Activated naive CD8-positive, alpha-beta T cell treated with anti-CD3 and anti-CD28 coated beads, Interleukin-2, amount 10 ng/mL, durations not matched to agents 7 days and 5 days (primary cell): ENCODE measurements at regions not wholly inside any gene's neighbourhood (a gene's known extent, or its start where the extent isn't known, plus 50 kb on each side); places are given as distances from the start of the nearest gene placed in this dataset.

Experiments used
- ATAC-seq: fragments of 150-1000 bp; cut with Tn5 transposase; one replicate; pipeline ENCODE4 v1.10.0; 2021; ENCODE audit warnings: low read depth, moderate library complexity
- POLR2A ChIA-PET: fragments of 350-600 bp; sonication (Branson Sonifier 250); formaldehyde crosslinking; loops from one replicate; lab custom pipeline; 2021; ENCODE audit warnings: antibody characterized with exemption; lab: Charles Lee
- DNase-seq: peaks from one replicate; pipeline ENCODE4 v3.0.0; 2021
- H3K27ac Mint-ChIP-seq: one replicate; pipeline ENCODE4 v1.8.0; 2022; ENCODE audit warnings: mild to moderate bottlenecking, mixed read lengths
- H3K27me3 Mint-ChIP-seq: one replicate; pipeline ENCODE4 v1.8.0; 2022; ENCODE audit warnings: mild to moderate bottlenecking, moderate library complexity, mixed read lengths
- H3K36me3 Mint-ChIP-seq: one replicate; pipeline ENCODE4 v1.8.0; 2021; ENCODE audit warnings: mild to moderate bottlenecking, mixed read lengths
- H3K4me1 Mint-ChIP-seq: one replicate; pipeline ENCODE4 v1.8.0; 2021; ENCODE audit warnings: mixed read lengths
- H3K4me3 Mint-ChIP-seq: one replicate; pipeline ENCODE4 v1.8.0; 2022; ENCODE audit warnings: mild to moderate bottlenecking, moderate library complexity, mixed read lengths
- H3K9me3 Mint-ChIP-seq: one replicate; pipeline ENCODE4 v1.8.0; 2021; ENCODE audit warnings: mixed read lengths

- H3K4me3 Mint-ChIP-seq, result no peak overlapping the region
- ATAC-seq (no peak), DNase-seq (no peak)
- H3K9me3 Mint-ChIP-seq, result peaks cover 2% of the 10 kb centered on the region
- H3K27ac Mint-ChIP-seq, result no peak overlapping the region
- H3K36me3 Mint-ChIP-seq, result no peaks in the 10 kb centered on the region
- no peaks in the 10 kb centered on the region for H3K27me3 Mint-ChIP-seq
- no peaks in the 10 kb centered on the region for H3K4me1 Mint-ChIP-seq
- POLR2A ChIA-PET, result no interaction called here
Observed at GRCh38 chr2:188853307-188853706, 120.9 kb upstream of the COL3A1 start.

- POLR2A ChIA-PET, result no interaction called here
- no peak for ATAC-seq
- H3K36me3 Mint-ChIP-seq, result no peaks in the 10 kb centered on the region
- DNase-seq, result no peak
- no peaks in the 10 kb centered on the region for H3K27me3 Mint-ChIP-seq
- H3K4me1 Mint-ChIP-seq, result no peaks in the 10 kb centered on the region
- H3K9me3 Mint-ChIP-seq, result peaks cover 6% of the 10 kb centered on the region
- H3K27ac Mint-ChIP-seq, result no peak overlapping the region
- H3K4me3 Mint-ChIP-seq, result no peak overlapping the region
Observed at GRCh38 chr2:188865681-188866080, 108.5 kb upstream of the COL3A1 start.

- no peak overlapping the region for H3K4me3 Mint-ChIP-seq
- no peaks in the 10 kb centered on the region for H3K36me3 Mint-ChIP-seq
- POLR2A ChIA-PET, result no interaction called here
- ATAC-seq (no peak), DNase-seq (no peak)
- H3K27me3 Mint-ChIP-seq, result no peaks in the 10 kb centered on the region
- peaks cover 4% of the 10 kb centered on the region for H3K9me3 Mint-ChIP-seq
- H3K27ac Mint-ChIP-seq, result no peak overlapping the region
- H3K4me1 Mint-ChIP-seq, result no peaks in the 10 kb centered on the region
Observed at GRCh38 chr2:188869550-188869949, 104.6 kb upstream of the COL3A1 start.

- no peak for ATAC-seq
- Mint-ChIP-seq H3K36me3 (no peaks in the 10 kb centered on the region), H3K27me3 (no peaks in the 10 kb centered on the region), H3K4me1 (no peaks in the 10 kb centered on the region), H3K9me3 (peaks cover 4% of the 10 kb centered on the region), H3K4me3 (no peak overlapping the region), H3K27ac (no peak overlapping the region)
- POLR2A ChIA-PET, result no interaction called here
- no peak for DNase-seq
Observed at GRCh38 chr2:188870289-188870688, 103.9 kb upstream of the COL3A1 start.

GRCh38 chr2:188875104-188875503, 99.1 kb upstream of the COL3A1 start:
- Mint-ChIP-seq H3K36me3 (no peaks in the 10 kb centered on the region), H3K4me3 (no peak overlapping the region), H3K27me3 (no peaks in the 10 kb centered on the region), H3K9me3 (no peaks in the 10 kb centered on the region), H3K27ac (no peak overlapping the region), H3K4me1 (no peaks in the 10 kb centered on the region)
- ATAC-seq (no peak), DNase-seq (no peak)
- POLR2A ChIA-PET, result no interaction called here

GRCh38 chr2:188878716-188879115, 95.5 kb upstream of the COL3A1 start:
- no peak for ATAC-seq
- Mint-ChIP-seq H3K4me1 (no peaks in the 10 kb centered on the region), H3K9me3 (no peaks in the 10 kb centered on the region), H3K27me3 (no peaks in the 10 kb centered on the region), H3K27ac (no peak overlapping the region), H3K4me3 (no peak overlapping the region), H3K36me3 (no peaks in the 10 kb centered on the region)
- POLR2A ChIA-PET, result no interaction called here
- no peak for DNase-seq

GRCh38 chr2:188880740-188881139, 93.4 kb upstream of the COL3A1 start:
- ATAC-seq, result no peak
- H3K27ac Mint-ChIP-seq, result no peak overlapping the region
- H3K9me3 Mint-ChIP-seq, result no peaks in the 10 kb centered on the region
- H3K27me3 Mint-ChIP-seq, result no peaks in the 10 kb centered on the region
- no peak for DNase-seq
- H3K4me3 Mint-ChIP-seq, result no peak overlapping the region
- H3K36me3 Mint-ChIP-seq, result no peaks in the 10 kb centered on the region
- no peaks in the 10 kb centered on the region for H3K4me1 Mint-ChIP-seq
- POLR2A ChIA-PET, result no interaction called here

GRCh38 chr2:188881434-188881833, 92.7 kb upstream of the COL3A1 start:
- no peak overlapping the region for H3K4me3 Mint-ChIP-seq
- H3K27ac Mint-ChIP-seq, result no peak overlapping the region
- ATAC-seq, result no peak
- POLR2A ChIA-PET, result no interaction called here
- DNase-seq, result no peak
- no peaks in the 10 kb centered on the region for H3K4me1 Mint-ChIP-seq
- no peaks in the 10 kb centered on the region for H3K9me3 Mint-ChIP-seq
- H3K27me3 Mint-ChIP-seq, result no peaks in the 10 kb centered on the region
- H3K36me3 Mint-ChIP-seq, result no peaks in the 10 kb centered on the region

- Mint-ChIP-seq H3K27me3 (no peaks in the 10 kb centered on the region), H3K27ac (no peak overlapping the region), H3K4me3 (no peak overlapping the region), H3K9me3 (no peaks in the 10 kb centered on the region), H3K36me3 (no peaks in the 10 kb centered on the region), H3K4me1 (no peaks in the 10 kb centered on the region)
- ATAC-seq (no peak), DNase-seq (no peak)
- POLR2A ChIA-PET, result no interaction called here
Observed at GRCh38 chr2:188884046-188884445, 90.1 kb upstream of the COL3A1 start.

- DNase-seq (no peak), ATAC-seq (no peak)
- H3K27me3 Mint-ChIP-seq, result no peaks in the 10 kb centered on the region
- no peak overlapping the region for H3K27ac Mint-ChIP-seq
- no peak overlapping the region for H3K4me3 Mint-ChIP-seq
- no peaks in the 10 kb centered on the region for H3K4me1 Mint-ChIP-seq
- POLR2A ChIA-PET, result no interaction called here
- no peaks in the 10 kb centered on the region for H3K9me3 Mint-ChIP-seq
- no peaks in the 10 kb centered on the region for H3K36me3 Mint-ChIP-seq
Observed at GRCh38 chr2:188884517-188884916, 89.7 kb upstream of the COL3A1 start.

- Mint-ChIP-seq H3K27me3 (no peaks in the 10 kb centered on the region), H3K4me1 (no peaks in the 10 kb centered on the region), H3K4me3 (no peak overlapping the region), H3K36me3 (no peaks in the 10 kb centered on the region), H3K9me3 (peaks cover 4% of the 10 kb centered on the region), H3K27ac (no peak overlapping the region)
- POLR2A ChIA-PET, result no interaction called here
- ATAC-seq (no peak), DNase-seq (no peak)
Observed at GRCh38 chr2:188889187-188889586, 85.0 kb upstream of the COL3A1 start.

GRCh38 chr2:188890755-188891154, 83.4 kb upstream of the COL3A1 start:
- Mint-ChIP-seq H3K36me3 (no peaks in the 10 kb centered on the region), H3K27ac (no peak overlapping the region), H3K4me1 (no peaks in the 10 kb centered on the region), H3K9me3 (peaks cover 4% of the 10 kb centered on the region), H3K4me3 (no peak overlapping the region), H3K27me3 (no peaks in the 10 kb centered on the region)
- ATAC-seq (no peak), DNase-seq (no peak)
- POLR2A ChIA-PET, result no interaction called here

- no peak for DNase-seq
- peaks cover 4% of the 10 kb centered on the region for H3K9me3 Mint-ChIP-seq
- no peak overlapping the region for H3K27ac Mint-ChIP-seq
- ATAC-seq, result no peak
- no peaks in the 10 kb centered on the region for H3K27me3 Mint-ChIP-seq
- no peak overlapping the region for H3K4me3 Mint-ChIP-seq
- H3K4me1 Mint-ChIP-seq, result no peaks in the 10 kb centered on the region
- no peaks in the 10 kb centered on the region for H3K36me3 Mint-ChIP-seq
- POLR2A ChIA-PET, result no interaction called here
Observed at GRCh38 chr2:188892636-188893035, 81.5 kb upstream of the COL3A1 start.

- Mint-ChIP-seq H3K4me3 (no peak overlapping the region), H3K4me1 (no peaks in the 10 kb centered on the region), H3K9me3 (peaks cover 6% of the 10 kb centered on the region), H3K36me3 (no peaks in the 10 kb centered on the region), H3K27ac (no peak overlapping the region), H3K27me3 (no peaks in the 10 kb centered on the region)
- no peak for DNase-seq
- ATAC-seq, result no peak
- POLR2A ChIA-PET, result no interaction called here
Observed at GRCh38 chr2:188893972-188894371, 80.2 kb upstream of the COL3A1 start.

GRCh38 chr2:188894979-188895378, 79.2 kb upstream of the COL3A1 start:
- no peak for DNase-seq
- POLR2A ChIA-PET, result no interaction called here
- Mint-ChIP-seq H3K4me1 (no peaks in the 10 kb centered on the region), H3K27me3 (no peaks in the 10 kb centered on the region), H3K9me3 (peaks cover 6% of the 10 kb centered on the region), H3K27ac (no peak overlapping the region), H3K4me3 (no peak overlapping the region), H3K36me3 (no peaks in the 10 kb centered on the region)
- ATAC-seq, result no peak
